Common myeloid progenitor, CD34-positive (primary cell): ENCODE measurements at regions not wholly inside any gene's neighbourhood (a gene's known extent, or its start where the extent isn't known, plus 50 kb on each side); places are given as distances from the start of the nearest gene placed in this dataset.
A peak's percentile ranks its signal among the peaks of the same experiment; 100 is the strongest.

Source experiments
- CTCF ChIA-PET: fragments of 350-600 bp; sonication (Branson Sonifier 250); formaldehyde crosslinking; loops from one replicate; lab custom pipeline; 2021; ENCODE audit warnings: antibody characterized with exemption; lab: Charles Lee
- POLR2A ChIA-PET: fragments of 350-600 bp; sonication (Branson Sonifier 250); formaldehyde crosslinking; loops from one replicate; lab custom pipeline; 2021; ENCODE audit warnings: antibody characterized with exemption; lab: Charles Lee
- DNase-seq, 3 donors: peaks; one replicate each; pipeline versions ENCODE4 v3.0.0 to v3.0.0-alpha.2; 2013
- H3K27ac ChIP-seq, 2 experiments: 1 replicate in 1 of 2; 2 replicates in 1 of 2; pipeline ENCODE4 v1.7.0; 2013; ENCODE audit warnings: inconsistent platforms in 2 of 2, low read length in 2 of 2, mild to moderate bottlenecking in 2 of 2, low read depth in 1 of 2, moderate library complexity in 1 of 2; ENCODE audit not compliant: severe bottlenecking in 2 of 2, insufficient read depth in 1 of 2, poor library complexity in 1 of 2
- H3K27me3 ChIP-seq, 5 experiments: replicated peaks in 2 of 5; 1 replicate in 3 of 5; 2 replicates in 2 of 5; pipeline versions ENCODE4 v1.6.1 to v1.7.0; 2013; ENCODE audit warnings: low read length in 4 of 5, mild to moderate bottlenecking in 2 of 5, moderate library complexity in 2 of 5, inconsistent platforms in 1 of 5; ENCODE audit not compliant: insufficient read depth in 5 of 5, control insufficient read depth in 4 of 5
- H3K36me3 ChIP-seq, 4 experiments: 1 replicate in 2 of 4; 2 replicates in 2 of 4; pipeline versions ENCODE4 v1.6.1 to v1.7.0; 2013; ENCODE audit warnings: low read length in 3 of 4, control low read depth in 1 of 4, mild to moderate bottlenecking in 1 of 4; ENCODE audit not compliant: control insufficient read depth in 4 of 4, insufficient read depth in 4 of 4
- H3K4me1 ChIP-seq, 4 experiments: 1 replicate in 3 of 4; 2 replicates in 1 of 4; pipeline versions ENCODE4 v1.6.1 to v1.7.1; 2013; ENCODE audit warnings: low read length in 3 of 4, mild to moderate bottlenecking in 3 of 4, control low read depth in 1 of 4, inconsistent platforms in 1 of 4, moderate library complexity in 1 of 4; ENCODE audit not compliant: control insufficient read depth in 4 of 4, insufficient read depth in 4 of 4; ENCODE audit errors: control extremely low read depth in 1 of 4
- H3K4me3 ChIP-seq, 7 experiments: 1 replicate in 4 of 7; 2 replicates in 3 of 7; pipeline versions ENCODE4 v1.5.1 to v1.7.0; 2013; ENCODE audit warnings: mild to moderate bottlenecking in 7 of 7, low read length in 6 of 7, moderate library complexity in 6 of 7, inconsistent platforms in 2 of 7, low read depth in 2 of 7, control low read depth in 1 of 7; ENCODE audit not compliant: insufficient read depth in 4 of 7, control insufficient read depth in 1 of 7; ENCODE audit errors: extremely low read depth in 1 of 7
- H3K9me3 ChIP-seq, 5 experiments: 1 replicate in 4 of 5; 2 replicates in 1 of 5; pipeline versions ENCODE4 v1.6.1 to v1.7.1; 2013; ENCODE audit warnings: low read length in 4 of 5, mild to moderate bottlenecking in 2 of 5, inconsistent platforms in 1 of 5, low read depth in 1 of 5, moderate library complexity in 1 of 5; ENCODE audit not compliant: control insufficient read depth in 4 of 5, insufficient read depth in 2 of 5; ENCODE audit errors: control extremely low read depth in 1 of 5
- WGBS: methylation state at CpG from one replicate; pipeline ENCODE4 v1.1.5; 2013; ENCODE audit not compliant: insufficient coverage; 5-methylcytosine and 5-hydroxymethylcytosine counted together

GRCh38 chr13:76440568-76440967, 445.6 kb downstream of the KCTD12 start:
- peak; percentile 35 to 89 (median 84) for DNase-seq
- Histone ChIP-seq H3K27me3 (no peaks in the 10 kb centered on the region), H3K4me1 (peaks cover 3 to 10% (median 5%) of the 10 kb centered on the region in 4 experiments), H3K9me3 (no peaks in the 10 kb centered on the region), H3K36me3 (no peaks in the 10 kb centered on the region), H3K27ac (peak overlapping the region in 1 of 2 experiments; percentile 37), H3K4me3 (peak overlapping the region in 5 of 7 experiments; percentile 9 to 73 (median 40))
- POLR2A ChIA-PET, result interaction anchor here (0.9 kb wide), 1 partner anchor 23 kb away, joined by 3 read pairs; no protein-coding TSS in a partner anchor
- 31% methylated on average over 2 of the region's 3 CpGs for WGBS
- CTCF ChIA-PET, result no interaction called here

GRCh38 chr13:76439546-76439945, 446.7 kb downstream of the KCTD12 start:
- WGBS, result no CpG with 5 or more reads among the region's 2 CpGs
- no peaks in the 10 kb centered on the region for H3K36me3 ChIP-seq
- no peak overlapping the region for H3K4me3 ChIP-seq
- no peak for DNase-seq
- H3K27me3 ChIP-seq, result no peaks in the 10 kb centered on the region
- no peaks in the 10 kb centered on the region for H3K9me3 ChIP-seq
- peaks cover 3 to 10% (median 5%) of the 10 kb centered on the region in 4 experiments for H3K4me1 ChIP-seq
- CTCF ChIA-PET, result no interaction called here
- POLR2A ChIA-PET, result no interaction called here
- no peak overlapping the region for H3K27ac ChIP-seq

- WGBS, result no CpG with 5 or more reads among the region's 2 CpGs
- ChIA-PET CTCF (no interaction called here), POLR2A (no interaction called here)
- H3K36me3 ChIP-seq, result no peaks in the 10 kb centered on the region
- no peak overlapping the region for H3K27ac ChIP-seq
- no peaks in the 10 kb centered on the region for H3K27me3 ChIP-seq
- H3K4me3 ChIP-seq, result no peak overlapping the region
- H3K4me1 ChIP-seq, result peaks cover 3 to 10% (median 5%) of the 10 kb centered on the region in 4 experiments
- no peak for DNase-seq
- no peaks in the 10 kb centered on the region for H3K9me3 ChIP-seq
Observed at GRCh38 chr13:76438050-76438449, 448.2 kb downstream of the KCTD12 start.

- DNase-seq, result peak in 2 of 3 donors; percentile 55 to 79
- CTCF ChIA-PET, result interaction anchor here (1.2 kb wide), 1 partner anchor 16 kb away, joined by 3 read pairs; no protein-coding TSS in a partner anchor
- WGBS, result 33% methylated on average over 1 of the region's 2 CpGs
Observed at GRCh38 chr13:76425935-76426334, 460.3 kb downstream of the KCTD12 start.

GRCh38 chr13:76421011-76421410, 465.2 kb downstream of the KCTD12 start:
- no peaks in the 10 kb centered on the region for H3K27me3 ChIP-seq
- H3K4me1 ChIP-seq, result peaks cover 0 to 1% (median under 1%) of the 10 kb centered on the region in 4 experiments
- H3K27ac ChIP-seq, result no peak overlapping the region
- no peaks in the 10 kb centered on the region for H3K36me3 ChIP-seq
- WGBS, result 100% methylated on average over 2 of the region's 3 CpGs
- H3K4me3 ChIP-seq, result no peak overlapping the region
- no peaks in the 10 kb centered on the region for H3K9me3 ChIP-seq
- CTCF ChIA-PET, result no interaction called here
- no peak for DNase-seq
- POLR2A ChIA-PET, result no interaction called here

More at GRCh38 chr13:76425935-76426334, 460.3 kb downstream of the KCTD12 start:
- Histone ChIP-seq H3K27me3 (no peaks in the 10 kb centered on the region), H3K4me3 (no peak overlapping the region), H3K4me1 (peaks cover 0 to 4% (median 1%) of the 10 kb centered on the region in 4 experiments), H3K36me3 (no peaks in the 10 kb centered on the region), H3K27ac (no peak overlapping the region), H3K9me3 (no peaks in the 10 kb centered on the region)
- POLR2A ChIA-PET, result no interaction called here

- ChIA-PET CTCF (interaction anchor here (0.6 kb wide), 1 partner anchor 9 kb away, joined by 3 read pairs; no protein-coding TSS in a partner anchor), POLR2A (no interaction called here)
- no peaks in the 10 kb centered on the region for H3K36me3 ChIP-seq
- H3K27me3 ChIP-seq, result no peaks in the 10 kb centered on the region
- H3K4me3 ChIP-seq, result no peak overlapping the region
- no peak overlapping the region for H3K27ac ChIP-seq
- WGBS, result 100% methylated on average over 2 of the region's 2 CpGs
- H3K9me3 ChIP-seq, result no peaks in the 10 kb centered on the region
- no peaks in the 10 kb centered on the region for H3K4me1 ChIP-seq
- no peak for DNase-seq
Observed at GRCh38 chr13:76418404-76418803, 467.8 kb downstream of the KCTD12 start.

GRCh38 chr13:76414320-76414719, 471.9 kb downstream of the KCTD12 start:
- WGBS, result 100% methylated on average over 1 of the region's 2 CpGs
- no peak overlapping the region for H3K27ac ChIP-seq
- ChIA-PET POLR2A (no interaction called here), CTCF (no interaction called here)
- no peak overlapping the region for H3K4me3 ChIP-seq
- no peaks in the 10 kb centered on the region for H3K4me1 ChIP-seq
- DNase-seq, result no peak
- H3K9me3 ChIP-seq, result no peaks in the 10 kb centered on the region
- no peaks in the 10 kb centered on the region for H3K27me3 ChIP-seq
- H3K36me3 ChIP-seq, result no peaks in the 10 kb centered on the region
